Stimulated activated CD8-positive, alpha-beta memory T cell treated with anti-CD3 and anti-CD28 coated beads, Interleukin-15, amount 100 ng/mL, for 1 hour (primary cell): ENCODE measurements at regions not wholly inside any gene's neighbourhood (a gene's known extent, or its start where the extent isn't known, plus 50 kb on each side); places are given as distances from the start of the nearest gene placed in this dataset.
"Not testable (repeated sequence)": the region's sequence is repeated elsewhere in the genome, so short reads cannot be mapped to it uniquely, and the experiment has no call there.

ENCODE experiments used
- DNase-seq: peaks from one replicate; pipeline ENCODE4 v3.0.0-alpha.2; 2020; ENCODE audit warnings: low read depth

GRCh38 chr4:66602622-66603021 lies 932.3 kb upstream of the EPHA5 start:
- DNase-seq: no peak

GRCh38 chr4:66591968-66592367 lies 921.7 kb upstream of the EPHA5 start:
- no peak for DNase-seq

DNA sequence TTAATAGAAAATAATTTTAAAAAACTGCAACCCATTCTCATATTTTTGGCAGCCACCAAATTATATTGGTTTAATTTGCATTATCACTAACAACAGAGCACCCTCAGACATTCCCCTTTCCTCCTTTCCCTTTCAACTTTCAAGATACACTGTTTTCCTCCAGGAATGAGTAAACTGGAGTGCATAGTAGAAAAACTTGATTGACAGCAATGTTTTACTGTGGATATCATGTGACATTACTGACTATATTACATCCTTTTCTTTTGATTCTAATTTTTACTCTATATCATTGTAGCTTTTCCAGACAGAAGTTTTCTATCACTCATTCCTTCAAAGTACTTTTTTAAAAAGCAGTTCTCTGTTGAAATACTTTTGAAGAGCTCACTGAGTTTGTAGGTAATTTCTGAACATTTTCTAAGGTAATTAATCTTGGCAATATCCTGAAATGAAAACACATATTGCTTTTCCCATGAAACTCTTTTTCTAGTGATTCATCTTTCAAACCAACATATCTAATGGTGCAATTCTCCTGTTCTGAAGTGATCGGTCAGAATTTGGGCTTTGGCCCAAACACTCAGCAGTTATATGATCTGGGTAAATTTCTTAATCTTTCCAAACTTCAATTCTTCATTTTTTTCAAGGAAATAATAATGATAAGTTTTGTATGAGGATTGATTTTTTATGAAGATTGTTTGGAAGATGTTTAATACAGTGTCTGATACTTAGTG lies 920.4 kb upstream of the EPHA5 start:
- DNase-seq: no peak

- DNase-seq: no peak
Measured at GRCh38 chr4:66589183-66589582, 918.9 kb upstream of the EPHA5 start.

- no peak for DNase-seq
Measured at GRCh38 chr4:66585767-66586166, 915.5 kb upstream of the EPHA5 start.

GRCh38 chr4:66577922-66578321 lies 907.6 kb upstream of the EPHA5 start:
- DNase-seq: no peak

- DNase-seq: no peak
Measured at GRCh38 chr4:66575008-66575696, 904.9 kb upstream of the EPHA5 start.

GRCh38 chr4:66574145-66574978 lies 904.1 kb upstream of the EPHA5 start:
- DNase-seq: no peak

DNA sequence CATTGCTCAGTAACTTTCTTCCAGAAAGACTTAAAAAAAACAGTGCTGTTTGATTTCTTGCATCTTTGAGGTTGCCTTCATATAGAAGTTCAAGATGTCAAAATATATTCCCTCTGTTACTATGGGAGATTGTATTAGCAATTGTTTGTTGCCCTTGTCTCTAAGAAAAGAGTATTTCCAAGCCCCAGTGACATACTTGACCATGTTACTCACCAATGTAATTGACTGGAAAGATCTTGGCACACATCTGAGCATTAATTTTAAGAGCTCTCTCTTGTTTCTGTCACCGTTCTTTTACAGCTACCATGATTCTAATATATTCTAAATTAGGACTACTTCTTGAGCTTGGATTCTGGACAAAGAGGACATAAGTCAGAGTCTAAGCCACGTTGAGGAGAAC lies 902.7 kb upstream of the EPHA5 start:
- DNase-seq: no peak

GRCh38 chr4:66571145-66571695 lies 900.9 kb upstream of the EPHA5 start:
- DNase-seq: no peak

DNA sequence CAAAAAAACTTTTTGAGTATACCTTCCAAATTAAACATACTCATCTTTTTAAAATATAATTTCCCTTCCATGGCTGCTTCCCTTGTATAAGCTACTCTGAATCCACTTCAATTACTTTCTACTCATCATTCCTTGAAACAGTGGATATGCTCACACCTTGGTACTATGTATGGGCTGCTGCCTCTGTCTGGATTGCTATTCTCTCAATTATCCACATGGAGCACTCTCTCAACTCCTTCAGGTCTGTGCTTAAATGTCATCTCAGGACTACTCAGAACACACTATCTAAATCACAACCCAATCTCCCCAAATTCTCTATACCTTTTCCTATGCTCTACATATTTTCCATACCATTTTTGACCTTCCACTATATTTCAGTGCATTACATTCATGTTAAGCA lies 898.9 kb upstream of the EPHA5 start:
- DNase-seq: no peak

- no peak for DNase-seq
Measured at GRCh38 chr4:66568431-66568830, 898.1 kb upstream of the EPHA5 start.

GRCh38 chr4:66568001-66568400 lies 897.7 kb upstream of the EPHA5 start:
- DNase-seq: no peak

DNA sequence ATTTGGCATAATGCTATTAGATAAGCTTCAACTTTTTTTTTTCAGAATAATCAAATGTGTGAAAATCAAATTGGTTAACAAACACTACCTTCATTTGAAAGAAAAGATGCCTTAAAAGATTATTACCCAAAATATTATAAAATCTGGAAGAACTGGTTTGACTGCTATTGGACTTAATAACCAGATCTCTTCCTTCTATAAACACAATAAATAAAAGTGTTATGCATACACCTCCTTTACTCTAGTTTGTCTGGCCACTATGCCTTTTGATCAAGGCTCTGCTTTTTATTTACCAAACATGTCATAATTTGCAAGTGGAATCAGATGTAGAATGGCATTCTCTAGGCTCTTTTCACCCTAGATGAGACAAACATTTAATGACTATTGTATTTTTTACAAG lies 897.3 kb upstream of the EPHA5 start:
- no peak for DNase-seq

DNA sequence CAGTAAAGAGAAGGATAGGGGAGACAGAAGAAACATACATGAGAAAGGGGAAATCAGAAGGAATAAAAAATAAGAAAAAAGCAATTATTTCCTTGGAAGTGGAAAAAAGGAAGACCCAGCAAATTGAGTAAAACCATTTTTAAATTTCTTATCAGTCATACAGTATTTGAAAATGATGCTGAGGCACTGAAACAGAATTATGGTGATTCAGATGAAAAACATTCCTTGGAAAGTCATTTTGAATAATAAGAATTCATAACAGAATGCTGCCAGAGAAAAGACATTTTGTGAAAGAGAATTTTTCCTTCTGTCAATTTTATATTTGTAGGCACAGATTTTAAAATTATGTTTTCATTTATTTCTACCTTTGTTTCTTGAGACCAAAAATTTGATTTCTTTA lies 895.5 kb upstream of the EPHA5 start:
- DNase-seq: no peak

- no peak for DNase-seq
Measured at GRCh38 chr4:66564901-66565651, 894.8 kb upstream of the EPHA5 start.

- DNase-seq: no peak
Measured at GRCh38 chr4:66562276-66562806, 892.1 kb upstream of the EPHA5 start.

GRCh38 chr4:66561465-66562053 lies 891.3 kb upstream of the EPHA5 start:
- not testable (repeated sequence) for DNase-seq

GRCh38 chr4:66558651-66559050 lies 888.4 kb upstream of the EPHA5 start:
- DNase-seq: no peak

GRCh38 chr4:66556651-66557278 lies 886.5 kb upstream of the EPHA5 start:
- DNase-seq: no peak

- no peak for DNase-seq
Measured at GRCh38 chr4:66555301-66555700, 885.0 kb upstream of the EPHA5 start.
